ENCODE measurements at regions not wholly inside any gene's neighbourhood (a gene's known extent, or its start where the extent isn't known, plus 50 kb on each side); places are given as distances from the start of the nearest gene placed in this dataset.

DNA sequence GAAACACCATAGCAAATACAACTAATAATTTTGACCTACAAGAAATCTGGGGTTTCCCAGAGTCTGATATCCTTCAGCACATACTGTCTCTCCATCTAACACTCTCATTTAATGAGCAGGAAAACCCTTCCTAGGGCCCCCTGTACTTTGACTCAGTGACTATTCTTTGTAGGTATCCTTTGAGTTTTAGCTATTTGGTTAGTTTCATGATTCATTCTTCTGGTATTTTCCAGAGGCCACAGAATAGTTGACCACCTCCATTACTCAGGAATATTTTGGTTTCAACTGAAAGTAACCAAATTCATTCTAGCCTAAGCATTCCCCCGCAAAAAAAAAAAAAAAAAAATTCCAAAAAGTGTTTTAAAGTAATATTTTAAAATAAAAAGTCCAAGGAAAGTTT is 140.0 kb downstream of the IDS start:
- TF ChIP-seq NFIC (IDR thresholded peaks at IDR 0.05) (no peak), RAD21 (IDR thresholded peaks at IDR 0.05; ENCODE audit: low read depth) (no peak), YY1 (IDR thresholded peaks at IDR 0.05; ENCODE audit: low read depth) (no peak), EP300 (IDR thresholded peaks at IDR 0.05; ENCODE audit: borderline replicate concordance) (no peak), ZBTB7A (IDR thresholded peaks at IDR 0.05; ENCODE audit: low read depth) (no peak), TEAD4 (IDR thresholded peaks at IDR 0.05) (no peak), CEBPB (IDR thresholded peaks at IDR 0.05) (no peak), TCF12 (IDR thresholded peaks at IDR 0.05; ENCODE audit: low read depth) (no peak), FOXM1 (IDR thresholded peaks at IDR 0.05; ENCODE audit: borderline replicate concordance, low read depth) (no peak)
- TF ChIP-seq, protein P1, sequence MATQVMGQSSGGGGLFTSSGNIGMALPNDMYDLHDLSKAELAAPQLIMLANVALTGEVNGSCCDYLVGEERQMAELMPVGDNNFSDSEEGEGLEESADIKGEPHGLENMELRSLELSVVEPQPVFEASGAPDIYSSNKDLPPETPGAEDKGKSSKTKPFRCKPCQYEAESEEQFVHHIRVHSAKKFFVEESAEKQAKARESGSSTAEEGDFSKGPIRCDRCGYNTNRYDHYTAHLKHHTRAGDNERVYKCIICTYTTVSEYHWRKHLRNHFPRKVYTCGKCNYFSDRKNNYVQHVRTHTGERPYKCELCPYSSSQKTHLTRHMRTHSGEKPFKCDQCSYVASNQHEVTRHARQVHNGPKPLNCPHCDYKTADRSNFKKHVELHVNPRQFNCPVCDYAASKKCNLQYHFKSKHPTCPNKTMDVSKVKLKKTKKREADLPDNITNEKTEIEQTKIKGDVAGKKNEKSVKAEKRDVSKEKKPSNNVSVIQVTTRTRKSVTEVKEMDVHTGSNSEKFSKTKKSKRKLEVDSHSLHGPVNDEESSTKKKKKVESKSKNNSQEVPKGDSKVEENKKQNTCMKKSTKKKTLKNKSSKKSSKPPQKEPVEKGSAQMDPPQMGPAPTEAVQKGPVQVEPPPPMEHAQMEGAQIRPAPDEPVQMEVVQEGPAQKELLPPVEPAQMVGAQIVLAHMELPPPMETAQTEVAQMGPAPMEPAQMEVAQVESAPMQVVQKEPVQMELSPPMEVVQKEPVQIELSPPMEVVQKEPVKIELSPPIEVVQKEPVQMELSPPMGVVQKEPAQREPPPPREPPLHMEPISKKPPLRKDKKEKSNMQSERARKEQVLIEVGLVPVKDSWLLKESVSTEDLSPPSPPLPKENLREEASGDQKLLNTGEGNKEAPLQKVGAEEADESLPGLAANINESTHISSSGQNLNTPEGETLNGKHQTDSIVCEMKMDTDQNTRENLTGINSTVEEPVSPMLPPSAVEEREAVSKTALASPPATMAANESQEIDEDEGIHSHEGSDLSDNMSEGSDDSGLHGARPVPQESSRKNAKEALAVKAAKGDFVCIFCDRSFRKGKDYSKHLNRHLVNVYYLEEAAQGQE (IDR thresholded peaks at IDR 0.05; ENCODE audit: low read depth): no peak
- TF ChIP-seq, protein P2, sequence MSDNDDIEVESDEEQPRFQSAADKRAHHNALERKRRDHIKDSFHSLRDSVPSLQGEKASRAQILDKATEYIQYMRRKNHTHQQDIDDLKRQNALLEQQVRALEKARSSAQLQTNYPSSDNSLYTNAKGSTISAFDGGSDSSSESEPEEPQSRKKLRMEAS (IDR thresholded peaks at IDR 0.05): no peak

Data from Ishikawa (cell line).